ENCODE measurements at regions not wholly inside any gene's neighbourhood (a gene's known extent, or its start where the extent isn't known, plus 50 kb on each side); places are given as distances from the start of the nearest gene placed in this dataset.

- Histone ChIP-seq H3K4me3 (no peak overlapping the region), H3K9me3 (no peaks in the 10 kb centered on the region), H3K36me3 (no peaks in the 10 kb centered on the region), H3K27me3 (no peaks in the 10 kb centered on the region), H3K4me1 (no peaks in the 10 kb centered on the region), H3K27ac (no peak overlapping the region)
- intact Hi-C loops (cut with DNase I), result no loop called here
- no peak for TF ChIP-seq CTCF (IDR thresholded peaks at IDR 0.05)
- no peak for DNase-seq (ENCODE audit: low spot score in 2 of 2)
These were observed 362.7 kb downstream of the DMRTA1 start for GRCh38 chr9:22809371-22809770.

GRCh38 chr9:22813529-22813928, 366.9 kb downstream of the DMRTA1 start:
- TF ChIP-seq CTCF (IDR thresholded peaks at IDR 0.05), result no peak
- no peak overlapping the region for H3K27ac ChIP-seq
- no peaks in the 10 kb centered on the region for H3K36me3 ChIP-seq
- H3K4me1 ChIP-seq, result no peaks in the 10 kb centered on the region
- no peaks in the 10 kb centered on the region for H3K9me3 ChIP-seq
- no peaks in the 10 kb centered on the region for H3K27me3 ChIP-seq
- intact Hi-C loops (cut with DNase I), result no loop called here
- no peak for DNase-seq (ENCODE audit: low spot score in 2 of 2)
- no peak overlapping the region for H3K4me3 ChIP-seq

GRCh38 chr9:22815246-22815645, 368.6 kb downstream of the DMRTA1 start:
- Histone ChIP-seq H3K9me3 (no peaks in the 10 kb centered on the region), H3K4me3 (no peak overlapping the region), H3K4me1 (no peaks in the 10 kb centered on the region), H3K36me3 (no peaks in the 10 kb centered on the region), H3K27me3 (no peaks in the 10 kb centered on the region), H3K27ac (no peak overlapping the region)
- no peak for TF ChIP-seq CTCF (IDR thresholded peaks at IDR 0.05)
- DNase-seq (ENCODE audit: low spot score in 2 of 2), result no peak
- intact Hi-C loops (cut with DNase I), result no loop called here

- Histone ChIP-seq H3K9me3 (no peaks in the 10 kb centered on the region), H3K4me1 (no peaks in the 10 kb centered on the region), H3K27ac (no peak overlapping the region), H3K27me3 (no peaks in the 10 kb centered on the region), H3K36me3 (no peaks in the 10 kb centered on the region), H3K4me3 (no peak overlapping the region)
- TF ChIP-seq CTCF (IDR thresholded peaks at IDR 0.05), result no peak
- DNase-seq (ENCODE audit: low spot score in 2 of 2), result no peak
- intact Hi-C loops (cut with DNase I), result no loop called here
These were observed 370.6 kb downstream of the DMRTA1 start for GRCh38 chr9:22817181-22817580.

GRCh38 chr9:22829236-22829635, 382.6 kb downstream of the DMRTA1 start:
- Histone ChIP-seq H3K27ac (no peak overlapping the region), H3K27me3 (no peaks in the 10 kb centered on the region), H3K4me1 (no peaks in the 10 kb centered on the region), H3K9me3 (no peaks in the 10 kb centered on the region), H3K36me3 (no peaks in the 10 kb centered on the region), H3K4me3 (no peak overlapping the region)
- DNase-seq (ENCODE audit: low spot score in 2 of 2), result no peak
- no peak for TF ChIP-seq CTCF (IDR thresholded peaks at IDR 0.05)
- intact Hi-C loops (cut with DNase I), result no loop called here

- intact Hi-C loops (cut with DNase I), result no loop called here
- Histone ChIP-seq H3K36me3 (no peaks in the 10 kb centered on the region), H3K27ac (no peak overlapping the region), H3K4me3 (no peak overlapping the region), H3K27me3 (no peaks in the 10 kb centered on the region), H3K9me3 (no peaks in the 10 kb centered on the region), H3K4me1 (no peaks in the 10 kb centered on the region)
- no peak for DNase-seq (ENCODE audit: low spot score in 2 of 2)
- no peak for TF ChIP-seq CTCF (IDR thresholded peaks at IDR 0.05)
These were observed 391.6 kb downstream of the DMRTA1 start for GRCh38 chr9:22838266-22838665.

All from ascending aorta (tissue), 2 donors.